NB4 (cell line): ENCODE measurements at regions not wholly inside any gene's neighbourhood (a gene's known extent, or its start where the extent isn't known, plus 50 kb on each side); places are given as distances from the start of the nearest gene placed in this dataset.

Experiments
- DNase-seq: peaks from one replicate; pipeline ENCODE4 v3.0.0; 2010; ENCODE audit warnings: low read depth
- H3K4me3 ChIP-seq: one replicate; pipeline ENCODE4 v1.5.1; 2011; ENCODE audit warnings: mild to moderate bottlenecking, low read depth, low read length, moderate library complexity
- CTCF ChIP-seq: IDR thresholded peaks from one replicate; pipeline ENCODE4 v1.5.1; 2012; ENCODE audit warnings: low read depth, low read length
- MYC ChIP-seq: IDR thresholded peaks from 2 replicates; pipeline ENCODE4 v1.6.1; 2011; ENCODE audit warnings: low read depth, low read length
- POLR2A ChIP-seq: IDR thresholded peaks from 2 replicates; pipeline ENCODE4 v1.6.1; 2011; ENCODE audit warnings: mild to moderate bottlenecking; ENCODE audit not compliant: insufficient read length; ENCODE audit errors: extremely low read depth
- TF ChIP-seq, protein P1 (sequence below): IDR thresholded peaks from 2 replicates; pipeline ENCODE4 v1.6.1; 2011; ENCODE audit warnings: low read depth, low read length

GRCh38 chr5:88948746-88949600 lies 66.0 kb upstream of the MEF2C start:
- no peak for DNase-seq
- H3K4me3 ChIP-seq, result no peak overlapping the region
- no peak for TF ChIP-seq POLR2A
- TF ChIP-seq MYC, result no peak
- TF ChIP-seq, protein P1, sequence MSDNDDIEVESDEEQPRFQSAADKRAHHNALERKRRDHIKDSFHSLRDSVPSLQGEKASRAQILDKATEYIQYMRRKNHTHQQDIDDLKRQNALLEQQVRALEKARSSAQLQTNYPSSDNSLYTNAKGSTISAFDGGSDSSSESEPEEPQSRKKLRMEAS, result no peak
- no peak for TF ChIP-seq CTCF

DNA sequence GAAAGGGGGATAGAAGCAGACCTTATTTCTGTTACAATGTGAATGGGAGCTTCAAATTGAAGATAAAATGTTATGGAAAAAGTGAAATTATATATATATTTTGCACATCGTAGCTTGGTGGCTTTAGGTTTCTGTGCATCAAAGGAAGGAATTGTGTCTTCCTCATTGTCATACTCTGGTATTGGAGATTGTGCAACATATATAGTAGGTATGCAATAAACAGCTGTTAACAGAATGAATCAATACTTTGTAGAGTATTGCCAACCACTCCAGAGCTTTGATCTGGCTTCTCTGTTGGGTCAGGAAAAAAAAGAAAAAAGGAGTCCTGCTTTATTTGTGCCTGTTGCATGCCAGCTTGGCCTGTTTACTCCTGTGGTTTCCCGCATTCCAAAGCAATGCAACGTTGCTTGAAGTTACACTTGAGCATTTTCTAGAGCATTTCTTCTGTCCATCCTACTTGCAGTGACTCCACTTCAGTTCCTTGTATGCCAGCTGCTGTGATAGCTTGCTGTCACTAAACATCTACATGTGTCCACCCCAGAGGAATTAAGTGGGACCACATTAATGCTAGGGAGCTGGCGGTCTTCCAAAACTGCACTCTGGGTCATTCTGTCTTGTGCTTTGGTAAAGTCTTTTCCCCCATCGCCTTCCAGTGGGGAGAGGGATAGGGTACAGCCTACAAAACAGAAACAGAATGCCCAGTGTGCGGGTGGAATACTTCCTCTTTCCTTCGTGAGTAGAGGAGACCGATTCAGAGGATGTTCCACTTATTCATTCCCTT lies 62.0 kb upstream of the MEF2C start:
- peak; percentile 6 for DNase-seq
- TF ChIP-seq MYC, result no peak
- TF ChIP-seq POLR2A, result no peak
- TF ChIP-seq, protein P1, result no peak
- TF ChIP-seq CTCF, result no peak
- H3K4me3 ChIP-seq, result no peak overlapping the region

- DNase-seq, result no peak
- H3K4me3 ChIP-seq, result no peak overlapping the region
- TF ChIP-seq MYC (no peak), POLR2A (no peak), CTCF (no peak)
- TF ChIP-seq, protein P1, result no peak
Observed at GRCh38 chr5:88941581-88941980, 58.6 kb upstream of the MEF2C start.

GRCh38 chr5:88940713-88941112 lies 57.7 kb upstream of the MEF2C start:
- no peak overlapping the region for H3K4me3 ChIP-seq
- no peak for TF ChIP-seq POLR2A
- TF ChIP-seq, protein P1, result no peak
- TF ChIP-seq MYC, result no peak
- TF ChIP-seq CTCF, result no peak
- no peak for DNase-seq

DNA sequence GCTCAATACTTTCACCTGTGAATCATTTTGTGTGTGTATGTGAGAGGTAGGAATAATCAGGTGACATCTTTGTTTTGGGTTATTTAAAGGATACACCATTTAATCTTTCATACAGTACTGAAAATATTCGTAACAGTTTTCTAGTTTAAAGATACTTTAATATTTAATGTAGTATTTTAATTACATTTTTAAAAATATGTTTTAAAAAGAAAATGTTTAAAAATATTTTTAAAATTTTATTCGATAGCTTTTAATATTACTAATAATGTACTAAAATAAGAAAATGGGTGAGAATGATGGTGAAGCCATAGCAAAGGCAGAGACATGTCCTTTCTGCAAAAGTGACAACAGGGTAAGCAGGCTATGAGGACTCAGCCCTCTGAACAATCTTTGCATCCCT lies 56.3 kb upstream of the MEF2C start:
- TF ChIP-seq POLR2A (no peak), MYC (no peak), CTCF (no peak)
- TF ChIP-seq, protein P1, result no peak
- H3K4me3 ChIP-seq, result no peak overlapping the region
- no peak for DNase-seq
